GM21367 (cell line): ENCODE measurements at regions not wholly inside any gene's neighbourhood (a gene's known extent, or its start where the extent isn't known, plus 50 kb on each side); places are given as distances from the start of the nearest gene placed in this dataset.
"Not testable (repeated sequence)": the region's sequence is repeated elsewhere in the genome, so short reads cannot be mapped to it uniquely, and the experiment has no call there.

Experiments used
- ATAC-seq: cut with Tn5 transposase; IDR thresholded peaks from one replicate; pipeline ENCODE4 v1.9.1; 2021; ENCODE audit not compliant: unreplicated experiment

DNA sequence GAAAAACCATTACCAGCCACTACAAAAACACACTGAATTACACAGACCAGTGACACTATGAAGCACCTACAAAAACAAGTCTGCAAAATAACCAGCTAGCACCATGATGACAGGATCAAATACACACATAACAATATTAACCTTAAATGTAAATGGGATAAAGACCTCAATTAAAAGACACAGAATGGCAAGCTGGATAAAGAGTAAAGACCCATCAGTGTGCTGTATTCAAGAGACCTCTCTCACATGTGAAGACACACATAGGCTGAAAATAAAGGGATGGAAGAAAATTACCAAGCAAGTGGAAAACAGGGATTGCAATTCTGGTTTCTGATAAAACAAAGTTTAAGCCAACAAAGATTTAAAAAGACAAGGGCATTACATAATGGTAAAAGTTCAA, 482.7 kb upstream of the MCTP2 start:
- no peak for ATAC-seq

DNA sequence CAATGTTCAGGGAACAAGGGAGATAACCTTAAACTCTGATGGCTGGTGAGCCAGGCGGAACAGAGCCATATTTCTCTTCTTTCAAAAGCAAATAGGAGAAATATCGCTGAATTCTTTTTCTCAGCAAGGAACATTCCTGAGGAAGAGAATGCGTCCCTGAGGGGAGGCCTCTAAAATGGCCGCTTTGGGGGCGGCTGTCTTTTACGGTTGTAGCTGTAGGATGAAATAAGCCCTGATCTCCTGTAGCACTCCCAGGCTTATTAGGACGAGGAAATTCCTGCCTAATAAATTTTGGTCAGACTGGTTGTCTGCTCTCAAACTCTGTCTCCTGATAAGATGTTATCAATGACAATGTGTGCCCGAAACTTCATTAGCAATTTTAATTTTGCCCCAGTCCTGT, 496.4 kb upstream of the MCTP2 start:
- not testable (repeated sequence) for ATAC-seq

DNA sequence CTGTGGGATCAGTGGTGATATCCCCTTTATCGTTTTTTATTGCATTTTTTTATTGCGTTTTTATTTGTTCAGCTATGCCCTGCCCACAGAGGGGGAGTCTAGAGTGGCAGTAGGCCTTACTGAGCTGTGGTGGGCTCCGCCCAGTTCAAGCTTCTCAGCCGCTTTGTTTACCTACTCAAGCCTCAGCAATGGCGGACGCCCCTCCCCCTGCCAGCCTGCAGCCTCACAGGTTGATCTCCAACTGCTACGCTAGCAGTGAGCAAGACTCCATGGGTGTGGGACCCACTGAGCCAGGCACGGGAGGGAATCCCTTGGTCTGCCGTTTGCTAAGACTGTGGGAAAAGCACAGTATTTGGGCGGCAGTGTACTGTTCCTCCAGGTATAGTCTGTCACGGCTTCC, 500.6 kb upstream of the MCTP2 start:
- ATAC-seq = no peak

DNA sequence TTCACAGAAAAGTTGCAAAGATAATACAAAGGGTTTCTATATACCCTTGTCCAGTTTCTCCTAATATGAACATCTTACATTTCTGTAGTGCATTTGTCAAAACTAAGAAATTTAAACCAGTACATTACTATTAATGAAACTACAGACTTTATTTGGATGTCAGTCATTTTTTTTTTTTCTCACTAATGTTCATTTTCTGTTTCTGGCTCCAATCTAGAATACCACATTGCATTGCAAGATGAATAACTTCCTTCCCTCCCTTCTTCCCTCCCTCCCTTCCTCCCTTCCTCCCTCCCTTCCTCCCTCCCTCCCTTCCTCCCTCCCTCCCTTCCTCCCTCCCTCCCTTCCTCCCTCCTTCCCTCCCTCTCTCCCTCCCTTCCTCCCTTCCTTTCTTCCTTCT, 509.2 kb upstream of the MCTP2 start:
- no peak for ATAC-seq

DNA sequence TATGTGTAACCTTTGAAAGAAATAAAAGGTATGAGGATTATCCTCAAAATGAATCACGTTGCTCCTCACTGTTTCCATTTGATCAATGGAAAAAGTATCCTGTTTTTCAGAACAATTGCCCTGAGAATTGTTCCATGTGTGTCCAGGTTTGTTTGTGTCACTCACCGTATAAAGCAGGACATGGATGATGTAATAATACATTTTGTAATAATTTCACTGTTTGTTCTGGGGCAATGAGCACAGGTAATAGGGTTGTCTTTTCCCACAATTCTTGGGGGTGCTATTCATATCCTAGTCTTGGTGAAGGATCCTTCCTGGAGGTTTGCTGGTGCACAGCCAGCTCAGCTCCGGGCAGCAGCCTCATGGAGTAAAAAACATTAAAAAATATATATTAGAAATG, 510.8 kb upstream of the MCTP2 start:
- ATAC-seq = no peak

DNA sequence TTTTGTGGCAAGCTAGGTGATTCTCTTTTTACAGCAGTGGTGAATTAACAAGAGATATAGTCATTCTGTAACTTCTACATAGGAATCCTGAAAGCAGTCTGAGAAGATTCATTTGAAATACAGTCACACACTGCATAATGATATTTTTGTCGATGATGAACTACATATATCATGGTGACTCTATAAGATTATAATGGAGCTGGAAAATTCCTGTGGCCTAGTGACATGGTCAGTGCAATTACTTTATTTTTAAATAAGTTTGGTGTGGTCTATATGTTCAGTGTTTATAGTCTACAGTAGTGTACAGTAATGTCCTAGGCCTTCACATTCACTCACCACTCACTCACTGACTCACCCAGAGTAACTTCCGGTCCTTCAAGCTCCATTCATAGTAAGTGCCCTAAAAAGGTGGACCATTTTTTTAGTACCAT, 511.4 kb upstream of the MCTP2 start:
- ATAC-seq = no peak

DNA sequence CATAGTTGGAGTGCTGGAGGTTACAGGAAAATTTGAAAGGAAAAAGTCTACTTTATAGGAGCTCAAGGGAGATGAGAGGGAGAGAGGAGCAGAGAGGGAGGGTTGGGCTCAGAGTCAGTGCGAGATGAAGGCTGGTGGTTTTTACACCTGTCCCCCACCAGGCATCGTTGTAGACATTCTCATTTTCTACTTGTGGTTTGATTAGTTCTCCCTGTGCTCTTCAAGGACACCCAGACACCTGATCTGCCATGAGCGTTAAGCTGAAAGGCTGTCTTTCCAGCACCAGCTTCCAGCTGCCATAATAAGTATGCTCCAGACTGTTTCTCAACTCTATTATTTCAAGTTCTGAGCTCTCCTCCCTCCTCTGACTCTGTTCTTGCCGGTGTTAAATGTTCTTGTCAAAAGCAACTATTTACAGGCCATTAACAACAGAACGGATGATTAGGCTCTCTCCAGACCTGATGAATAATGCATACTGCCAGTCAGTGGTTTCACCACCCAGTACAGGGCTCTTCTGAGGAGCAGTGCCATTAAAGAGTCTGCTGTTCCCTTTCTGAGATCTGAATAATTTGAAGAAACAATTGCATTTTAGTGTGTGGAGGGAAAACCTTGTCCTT, 514.6 kb upstream of the MCTP2 start:
- no peak for ATAC-seq

DNA sequence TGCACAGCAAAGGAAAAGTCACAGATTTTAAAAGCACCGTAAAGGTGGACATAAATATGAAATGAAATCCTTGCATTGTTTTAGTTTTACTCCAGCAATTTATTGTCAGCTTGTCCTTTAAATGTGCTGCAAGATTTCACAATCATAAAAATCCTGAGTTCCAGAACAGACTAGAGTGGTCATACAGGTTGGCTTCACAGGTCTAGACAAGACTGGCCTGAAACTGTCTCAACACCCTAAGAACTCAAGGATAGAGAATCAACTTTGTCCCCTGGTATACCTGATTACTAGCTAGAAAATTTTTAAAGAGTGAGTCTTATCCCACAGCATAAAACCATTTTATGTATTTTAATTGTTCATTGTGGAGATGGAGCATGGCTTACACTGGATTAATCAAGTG, 521.7 kb upstream of the MCTP2 start:
- no peak for ATAC-seq

DNA sequence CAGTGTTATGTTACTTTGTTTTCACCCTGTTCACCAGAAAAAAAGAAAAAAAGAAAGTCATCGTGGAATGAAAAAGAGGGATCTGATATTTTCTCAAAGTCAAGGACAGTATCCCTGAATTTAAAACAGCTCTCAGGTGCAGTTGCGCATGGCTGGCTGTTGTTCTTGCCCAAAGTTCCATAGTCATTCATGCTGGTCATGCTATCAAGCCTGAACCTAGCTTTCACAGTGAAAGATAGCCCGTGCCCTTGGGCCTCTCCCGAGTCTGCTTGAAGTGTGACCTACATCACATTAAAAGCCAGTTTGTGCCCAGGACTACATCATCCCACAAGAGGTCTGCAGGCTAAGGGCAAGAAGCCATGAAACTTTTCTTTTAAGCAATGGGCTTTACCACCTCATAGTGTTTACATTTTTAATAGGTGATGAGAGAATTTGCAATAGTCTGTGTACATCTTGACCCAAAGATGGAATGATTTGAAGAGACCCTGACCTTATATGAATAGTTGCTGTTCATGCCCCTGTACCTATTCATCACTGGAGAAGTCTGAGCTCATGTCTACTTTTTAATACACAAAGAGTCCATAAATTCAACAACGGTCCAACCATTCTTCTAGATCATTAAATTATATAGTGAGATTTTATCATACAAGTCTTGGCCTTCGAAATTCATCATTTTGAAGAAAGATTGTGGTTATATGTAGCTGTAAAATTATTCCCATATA, 522.5 kb upstream of the MCTP2 start:
- ATAC-seq = no peak

DNA sequence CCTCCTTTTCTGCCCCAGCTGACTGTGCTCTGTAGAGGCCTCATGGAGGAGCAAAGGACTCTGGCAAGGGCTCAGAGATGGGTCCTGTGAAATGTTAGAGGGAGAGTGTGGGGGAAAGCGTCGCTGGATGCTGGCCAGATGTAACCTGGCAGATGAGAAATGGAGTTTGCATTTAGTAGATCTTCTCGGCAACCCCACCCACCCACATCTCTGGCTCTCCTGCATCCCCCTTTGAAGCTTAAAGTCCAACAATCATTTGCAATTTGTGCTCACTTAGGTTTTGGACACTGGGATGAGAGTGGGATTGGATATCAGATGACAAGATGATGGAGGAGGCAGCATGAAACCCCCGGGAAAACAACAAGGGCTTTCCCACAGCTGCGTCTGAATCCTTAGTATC, 523.6 kb upstream of the MCTP2 start:
- no peak for ATAC-seq

DNA sequence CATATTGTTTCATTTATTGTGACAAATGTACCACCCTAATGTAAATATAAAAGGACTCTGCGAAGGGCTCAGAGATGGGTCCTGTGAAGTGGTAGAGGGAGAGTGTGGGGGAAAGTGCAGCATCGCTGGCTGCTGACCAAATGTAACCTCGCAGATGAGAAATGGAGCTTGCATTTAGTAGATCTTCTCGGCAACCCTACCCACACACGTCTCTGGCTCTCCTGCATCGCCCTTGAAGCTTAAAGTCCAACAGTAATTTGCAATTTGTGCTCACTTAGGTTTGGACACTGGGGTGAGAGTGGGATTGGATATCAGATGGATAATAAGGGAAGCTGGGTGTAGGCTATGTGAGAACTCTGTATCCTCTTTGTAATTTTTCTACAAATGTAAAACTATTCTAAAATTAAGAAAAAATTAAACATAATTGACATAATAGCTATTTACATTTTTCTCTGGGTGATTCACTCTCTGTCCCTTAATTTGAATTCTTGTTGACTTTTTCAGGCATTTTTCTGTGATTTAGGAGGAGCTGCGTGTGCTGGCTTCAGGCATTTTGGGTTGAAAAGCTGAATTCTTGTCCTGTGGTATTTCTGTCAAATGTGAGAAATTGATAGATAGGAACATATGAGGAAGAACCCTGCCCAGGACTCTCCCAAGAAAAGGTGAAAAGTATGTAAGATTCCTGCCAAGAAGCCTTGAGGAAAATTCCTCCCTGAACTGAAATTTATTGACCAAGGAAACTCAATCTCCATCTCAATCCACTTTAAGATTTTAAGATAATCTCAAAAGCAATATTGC, 524.7 kb upstream of the MCTP2 start:
- ATAC-seq = no peak

DNA sequence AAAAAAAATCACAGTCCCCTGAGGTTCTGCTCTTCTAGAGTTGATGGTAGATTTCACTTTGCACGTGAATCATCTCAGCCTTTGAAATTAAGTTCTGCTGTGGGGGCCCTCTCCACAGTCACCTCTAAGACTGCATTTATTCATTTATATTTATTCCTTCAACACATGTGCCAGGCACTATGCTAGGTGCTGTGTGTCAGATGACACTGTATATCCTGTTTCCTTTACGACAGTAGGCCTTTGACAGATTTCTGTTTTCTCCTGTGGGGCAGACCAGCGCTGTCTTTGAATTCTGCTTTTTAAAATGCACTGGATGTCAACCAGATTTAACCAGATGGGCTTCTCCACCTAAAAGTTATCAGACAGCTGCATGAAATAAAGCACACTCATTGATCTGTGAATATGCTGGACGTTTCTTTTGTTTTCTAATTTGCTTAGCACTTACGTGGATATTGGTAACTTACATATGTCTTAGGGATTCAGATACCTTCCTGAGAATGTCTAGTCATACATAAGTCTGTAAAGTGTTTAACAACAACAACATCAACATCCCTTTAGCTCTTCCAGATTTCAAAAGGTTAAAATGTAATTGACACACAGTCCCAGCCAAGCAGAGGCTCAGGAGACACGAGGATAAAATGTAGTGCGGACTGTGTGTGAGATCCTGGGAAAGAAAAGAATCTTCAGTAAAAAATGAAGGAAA, 525.5 kb upstream of the MCTP2 start:
- ATAC-seq = no peak

DNA sequence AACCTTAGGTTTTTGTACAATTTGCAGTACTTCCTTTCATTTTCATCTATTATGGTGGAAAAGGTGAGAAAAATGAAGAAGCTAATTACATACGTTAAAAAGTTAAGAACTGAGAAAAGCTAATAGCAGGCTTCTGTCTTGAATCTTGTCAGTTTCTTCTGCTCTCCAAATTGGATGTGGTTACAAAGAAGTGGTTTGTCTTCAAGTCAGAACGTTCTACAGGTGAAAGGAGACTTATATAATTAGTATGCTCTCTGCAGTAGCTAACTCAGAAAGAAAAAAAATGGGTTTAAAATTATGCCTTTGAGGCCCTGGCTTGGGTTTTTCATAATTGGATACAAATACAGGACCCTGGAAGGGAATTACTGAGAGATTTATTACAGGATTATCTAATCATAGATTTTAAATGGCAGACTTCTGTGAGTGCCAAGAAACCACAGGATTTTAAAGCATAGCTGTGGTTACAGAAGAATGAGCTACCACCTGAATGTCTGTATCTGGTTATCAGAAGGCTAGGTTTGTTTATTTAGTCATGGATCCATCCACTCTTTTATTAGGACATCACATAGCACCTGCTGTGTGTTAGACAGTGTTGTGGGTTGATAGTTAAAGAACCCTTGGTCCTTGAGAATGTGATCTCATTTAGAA, 528.1 kb upstream of the MCTP2 start:
- ATAC-seq = no peak

DNA sequence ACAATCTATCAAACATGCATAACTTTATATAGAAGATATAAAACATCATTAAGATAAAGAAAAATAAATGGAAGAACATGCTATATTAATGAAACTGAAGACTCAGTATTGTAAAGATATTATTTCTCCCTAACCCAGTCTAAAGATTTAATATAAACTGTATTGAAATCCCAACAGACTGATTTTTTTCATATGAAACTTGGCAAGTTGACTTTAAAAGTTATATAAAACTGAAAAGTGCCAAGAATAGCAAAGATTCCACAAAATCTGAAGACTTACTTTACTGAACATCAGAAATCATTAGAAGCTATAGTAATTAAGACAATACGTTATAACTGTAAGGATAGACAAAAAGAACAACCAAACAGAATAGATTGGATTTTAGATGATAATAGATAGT, 531.3 kb upstream of the MCTP2 start:
- ATAC-seq = no peak

DNA sequence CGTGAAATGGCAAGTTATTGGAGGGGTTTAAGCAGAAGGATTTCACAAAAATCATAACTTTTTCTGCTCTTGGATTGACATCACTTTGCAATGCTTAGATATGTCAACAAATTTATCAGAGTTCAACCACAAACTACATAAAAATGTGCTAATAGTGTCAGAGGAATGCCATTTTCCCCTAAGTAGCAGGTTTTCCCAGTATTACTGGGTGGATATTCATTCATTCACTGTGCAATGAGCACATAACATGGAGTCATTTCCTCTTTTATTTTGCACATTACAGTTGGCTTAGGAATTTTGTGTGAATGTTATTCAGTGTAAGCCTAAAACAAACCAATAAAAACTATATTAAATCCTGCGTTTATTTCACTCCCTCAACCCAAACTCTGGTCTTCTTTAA, 537.3 kb upstream of the MCTP2 start:
- no peak for ATAC-seq

DNA sequence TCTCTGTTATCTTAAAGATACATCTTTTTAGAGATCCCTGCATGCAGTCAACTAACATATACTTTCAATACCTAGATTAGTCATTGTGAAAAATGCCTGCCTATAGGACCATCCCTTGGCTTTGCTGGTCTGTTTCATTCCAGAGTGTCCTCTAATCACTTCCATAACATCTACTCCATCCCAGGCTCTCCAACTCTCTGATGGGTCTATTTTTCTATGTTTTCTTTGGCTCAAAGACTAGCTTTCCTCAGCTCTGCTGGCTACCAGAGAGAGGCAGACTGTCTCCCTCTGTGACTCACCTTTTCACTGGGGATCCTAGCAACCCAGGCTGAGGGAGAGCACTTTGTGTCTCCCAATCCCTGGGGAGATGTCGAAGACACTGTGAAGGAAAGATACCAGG, 547.7 kb upstream of the MCTP2 start:
- ATAC-seq = no peak

DNA sequence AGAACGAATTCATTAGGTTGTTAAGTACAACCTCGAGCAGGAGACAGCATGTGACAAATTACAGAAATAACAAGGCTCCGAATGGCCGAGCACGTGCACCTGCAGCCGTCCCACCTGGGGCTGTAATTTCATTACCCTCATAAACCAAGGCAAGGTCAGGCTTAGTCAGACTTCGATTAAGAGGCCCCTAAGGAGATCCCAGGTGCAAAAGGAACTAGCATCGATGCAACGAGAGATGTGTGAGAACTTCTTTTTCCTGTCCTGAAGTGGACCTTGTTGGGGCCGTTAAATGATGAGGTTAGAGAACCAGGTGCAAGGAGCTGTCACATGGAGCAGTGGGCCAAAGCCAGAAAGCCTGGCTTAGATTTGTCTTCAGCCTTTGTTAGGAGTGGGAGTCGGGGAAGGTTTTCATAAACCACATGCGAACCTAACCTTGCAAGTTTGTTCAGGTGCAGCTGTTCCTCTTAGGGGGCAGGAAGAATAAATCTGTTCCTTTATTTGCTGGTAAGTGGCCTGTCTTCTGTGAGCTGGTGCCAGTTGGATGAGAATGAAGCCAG, 559.9 kb upstream of the MCTP2 start:
- ATAC-seq = no peak

DNA sequence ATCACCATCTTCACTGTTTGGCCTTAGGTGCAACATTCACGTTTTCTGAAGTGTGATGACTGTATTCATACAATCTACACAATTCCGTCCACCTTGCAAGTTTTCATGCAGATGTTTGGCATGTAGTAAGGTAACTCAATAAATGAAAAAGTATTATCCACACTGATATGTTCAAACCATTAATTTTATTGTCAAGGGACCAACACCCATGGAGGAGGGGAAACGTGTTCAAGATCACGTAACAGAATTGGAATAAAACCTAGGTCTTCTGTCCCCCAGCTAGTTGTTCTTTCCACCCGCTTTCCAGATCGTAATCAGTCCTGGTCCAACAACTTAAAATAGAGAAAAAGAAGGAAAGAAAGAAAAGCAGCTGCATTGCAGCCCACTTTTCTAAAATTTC, 560.4 kb upstream of the MCTP2 start:
- no peak for ATAC-seq

DNA sequence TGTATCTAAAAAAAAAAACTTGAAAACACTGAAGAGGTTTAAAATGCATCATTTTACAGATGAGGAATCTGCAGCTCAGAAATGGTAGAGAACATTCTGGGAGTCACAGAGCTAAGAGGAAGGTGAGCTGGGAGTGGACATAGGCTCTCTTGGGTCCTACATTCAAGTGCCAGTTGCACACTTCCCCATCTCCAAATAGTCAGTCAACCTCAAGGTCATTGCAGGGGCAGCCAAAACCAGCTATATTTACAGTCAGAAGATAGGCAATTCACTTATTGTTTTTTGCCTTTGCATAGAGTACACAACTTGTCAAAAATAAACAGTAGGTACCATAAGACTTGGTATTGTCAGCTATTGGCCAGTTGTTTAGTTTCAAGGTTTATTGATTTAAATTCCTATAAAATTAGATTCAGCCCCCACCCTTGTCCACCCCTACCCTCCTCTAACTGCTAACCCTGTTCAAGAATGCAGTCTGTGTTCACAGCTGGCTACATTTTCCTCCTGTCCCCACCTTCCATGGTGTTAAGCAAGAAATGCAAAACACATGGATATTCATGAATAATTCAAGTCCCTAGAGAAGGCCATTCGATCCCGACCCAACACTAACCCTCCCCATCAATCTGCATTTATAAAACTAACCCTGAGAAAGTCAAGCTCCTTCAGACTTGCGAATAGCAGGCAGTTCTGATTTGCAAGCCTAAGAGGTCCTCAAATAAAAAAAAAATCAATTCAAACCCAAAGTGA, 567.0 kb upstream of the MCTP2 start:
- no peak for ATAC-seq
